Astrocyte (in vitro differentiated cells and primary cell): ENCODE measurements at regions not wholly inside any gene's neighbourhood (a gene's known extent, or its start where the extent isn't known, plus 50 kb on each side); places are given as distances from the start of the nearest gene placed in this dataset.

ENCODE experiments used
- DNase-seq: peaks from one replicate; pipeline ENCODE4 v3.0.0-alpha.2; 2010; ENCODE audit warnings: low read depth
- FAIRE-seq: peaks from 2 replicates; lab custom pipeline; 2011; peaks lifted over from hg19 to GRCh38; lab: Jason Lieb, UNC
- H2AFZ ChIP-seq: 2 replicates; pipeline ENCODE4 v1.6.0; 2012; ENCODE audit warnings: low read depth, low read length, inconsistent platforms
- H3K27ac ChIP-seq: 2 replicates; pipeline ENCODE4 v1.5.1; 2011; ENCODE audit warnings: low read depth, low read length, inconsistent platforms
- H3K27me3 ChIP-seq: 2 replicates; pipeline ENCODE4 v1.6.0; 2011; ENCODE audit warnings: low read length, inconsistent platforms; ENCODE audit not compliant: insufficient read depth
- H3K36me3 ChIP-seq: 2 replicates; pipeline ENCODE4 v1.5.1; 2011; ENCODE audit warnings: low read length, inconsistent platforms; ENCODE audit not compliant: insufficient read depth
- H3K4me1 ChIP-seq: 2 replicates; pipeline ENCODE4 v1.5.1; 2011; ENCODE audit warnings: low read length, inconsistent platforms; ENCODE audit not compliant: insufficient read depth
- H3K4me2 ChIP-seq: 2 replicates; pipeline ENCODE4 v1.6.0; 2012; ENCODE audit warnings: low read length, inconsistent platforms
- H3K4me3 ChIP-seq: 2 replicates; pipeline ENCODE4 v1.5.1; 2011; ENCODE audit warnings: low read depth, mild to moderate bottlenecking, low read length, inconsistent platforms; ENCODE audit not compliant: insufficient read depth
- H3K79me2 ChIP-seq: 2 replicates; pipeline ENCODE4 v1.6.0; 2012; ENCODE audit warnings: mild to moderate bottlenecking, low read length, inconsistent platforms; ENCODE audit not compliant: insufficient read depth
- H3K9ac ChIP-seq: 2 replicates; pipeline ENCODE4 v1.6.0; 2012; ENCODE audit warnings: mild to moderate bottlenecking, low read length, inconsistent platforms
- H3K9me3 ChIP-seq: 2 replicates; pipeline ENCODE4 v1.5.1; 2012; ENCODE audit warnings: low read depth, mild to moderate bottlenecking, low read length, inconsistent platforms; ENCODE audit not compliant: insufficient read depth
- H4K20me1 ChIP-seq: 2 replicates; pipeline ENCODE4 v1.6.0; 2012; ENCODE audit warnings: low read length, inconsistent platforms; ENCODE audit not compliant: insufficient read depth
- H3K27ac Mint-ChIP-seq: one replicate; pipeline ENCODE4 v1.8.0; 2021; ENCODE audit warnings: mild to moderate bottlenecking, mixed read lengths; ENCODE audit not compliant: unreplicated experiment
- H3K27me3 Mint-ChIP-seq: one replicate; pipeline ENCODE4 v1.8.0; 2021; ENCODE audit warnings: low read depth, mixed read lengths; ENCODE audit not compliant: unreplicated experiment
- H3K36me3 Mint-ChIP-seq: one replicate; pipeline ENCODE4 v1.8.0; 2021; ENCODE audit warnings: low read depth, mixed read lengths; ENCODE audit not compliant: unreplicated experiment
- H3K4me1 Mint-ChIP-seq: one replicate; pipeline ENCODE4 v1.8.0; 2021; ENCODE audit warnings: low read depth, mixed read lengths; ENCODE audit not compliant: unreplicated experiment
- H3K4me3 Mint-ChIP-seq: one replicate; pipeline ENCODE4 v1.8.0; 2021; ENCODE audit warnings: mild to moderate bottlenecking, moderate library complexity, mixed read lengths; ENCODE audit not compliant: unreplicated experiment
- H3K9me3 Mint-ChIP-seq: one replicate; pipeline ENCODE4 v1.8.0; 2021; ENCODE audit warnings: mild to moderate bottlenecking, mixed read lengths; ENCODE audit not compliant: unreplicated experiment
- CTCF ChIP-seq: IDR thresholded peaks from 2 replicates; pipeline ENCODE4 v1.5.1; 2011; ENCODE audit warnings: low read depth, mild to moderate bottlenecking, inconsistent platforms, low read length, moderate library complexity; ENCODE audit not compliant: insufficient read depth
- EZH2 ChIP-seq: IDR thresholded peaks from 2 replicates; pipeline ENCODE4 v1.6.1; 2012; ENCODE audit warnings: mild to moderate bottlenecking, low read length, inconsistent platforms; ENCODE audit not compliant: insufficient read depth

DNA sequence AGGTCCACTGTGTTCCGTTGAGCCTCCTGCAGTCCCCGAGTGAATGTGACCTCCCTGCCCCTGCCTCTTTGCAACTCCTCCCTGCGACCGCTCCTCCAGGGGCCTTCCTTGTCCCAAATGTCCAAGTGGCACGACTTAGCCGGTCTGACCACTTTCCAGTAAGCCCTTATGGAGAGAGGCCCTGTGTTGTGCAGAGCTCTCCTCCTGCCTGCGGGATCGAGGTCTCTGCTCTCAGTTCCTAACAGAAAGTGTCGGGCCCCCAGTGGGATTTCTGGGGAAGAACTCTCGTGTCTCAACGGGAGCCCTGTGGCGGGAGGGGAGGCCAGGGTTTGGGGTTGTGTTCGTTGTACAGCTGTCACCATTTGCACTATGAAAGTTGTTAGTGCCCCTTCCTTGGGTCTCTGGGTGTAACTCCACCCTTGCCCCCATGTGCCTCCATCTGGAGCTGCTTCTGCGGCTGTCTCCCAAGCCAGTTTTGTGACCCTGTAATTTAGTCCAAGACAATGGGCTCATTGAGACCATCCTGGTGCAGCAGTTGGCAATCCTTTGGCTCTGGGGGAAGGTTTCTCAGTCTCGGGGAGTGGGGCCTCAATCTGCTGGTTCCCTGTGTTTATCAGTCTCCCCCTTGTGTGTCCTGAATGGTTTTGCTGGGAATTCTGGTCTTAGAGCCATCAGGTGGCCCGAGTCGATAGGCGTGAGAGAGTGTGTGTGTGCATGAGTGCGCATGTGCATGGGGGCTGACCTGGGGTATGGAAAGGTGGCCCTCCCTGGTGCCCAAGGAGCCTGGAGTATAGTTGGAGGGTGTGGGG, 234.5 kb downstream of the SEC14L1 start:
- Mint-ChIP-seq H3K9me3 (no peaks in the 10 kb centered on the region), H3K27ac (peak overlapping the region; percentile 86), H3K36me3 (no peaks in the 10 kb centered on the region), H3K27me3 (no peaks in the 10 kb centered on the region), H3K4me1 (peaks cover 48% of the 10 kb centered on the region), H3K4me3 (peak overlapping the region; percentile 98)
- H3K27me3 ChIP-seq, result no peaks in the 10 kb centered on the region
- H3K36me3 ChIP-seq, result no peaks in the 10 kb centered on the region
- H3K79me2 ChIP-seq, result peaks cover 96% of the 10 kb centered on the region
- TF ChIP-seq EZH2 (no peak), CTCF (no peak)
- H3K4me3 ChIP-seq, result peak overlapping the region; percentile 91
- H3K4me1 ChIP-seq, result peaks cover 62% of the 10 kb centered on the region
- H4K20me1 ChIP-seq, result peaks cover 82% of the 10 kb centered on the region
- no peaks in the 10 kb centered on the region for H3K9me3 ChIP-seq
- H3K27ac ChIP-seq, result peak overlapping the region; percentile 86
- no peak for DNase-seq
- H3K9ac ChIP-seq, result peak overlapping the region; percentile 94
- H2AFZ ChIP-seq, result no peak overlapping the region
- no peak for FAIRE-seq
- peak overlapping the region; percentile 99 for H3K4me2 ChIP-seq

DNA sequence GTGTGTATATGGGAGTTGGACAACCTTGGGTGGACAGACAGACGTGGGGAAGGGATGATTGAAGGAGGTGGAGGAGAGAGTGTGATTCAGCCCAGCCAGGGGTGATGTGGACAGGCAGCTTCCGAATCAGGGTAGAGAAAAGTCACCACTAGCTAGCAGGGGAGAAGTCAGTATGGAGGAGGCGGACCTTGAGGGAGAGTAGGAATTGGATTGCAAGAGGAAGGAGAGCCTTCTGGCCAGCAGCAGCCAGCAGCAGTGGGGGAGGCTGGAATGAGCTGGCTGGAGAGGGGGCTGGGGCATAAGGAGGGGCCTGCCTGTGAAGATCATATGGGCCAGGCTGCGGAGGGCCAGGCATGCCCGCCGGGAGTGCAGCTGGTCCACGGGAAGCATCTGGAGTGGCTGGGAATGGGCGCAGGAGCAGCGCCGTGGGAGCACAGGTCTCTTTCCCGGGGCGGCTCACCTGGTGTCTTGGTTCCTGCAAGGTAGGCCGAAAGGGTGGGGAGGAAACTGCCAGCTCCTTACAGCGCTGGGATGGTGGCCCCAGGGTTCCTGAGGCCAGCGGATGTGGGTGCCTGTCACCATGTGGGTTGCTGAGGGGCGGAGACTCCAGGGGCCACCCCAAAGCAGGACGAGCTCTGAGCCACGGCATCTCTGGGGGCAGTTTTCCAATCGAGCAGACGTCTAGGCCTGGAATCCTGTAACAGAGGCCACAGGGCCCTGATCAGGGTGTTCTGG, 235.3 kb downstream of the SEC14L1 start:
- peak overlapping the region; percentile 94 for H3K9ac ChIP-seq
- peak overlapping the region; percentile 91 for H3K4me3 ChIP-seq
- no peaks in the 10 kb centered on the region for H3K27me3 Mint-ChIP-seq
- peaks cover 96% of the 10 kb centered on the region for H3K79me2 ChIP-seq
- peak overlapping the region; percentile 99 for H3K4me2 ChIP-seq
- no peaks in the 10 kb centered on the region for H3K9me3 ChIP-seq
- H3K27ac Mint-ChIP-seq, result peak overlapping the region; percentile 86
- H3K9me3 Mint-ChIP-seq, result no peaks in the 10 kb centered on the region
- peak; percentile 85 for DNase-seq
- H3K27me3 ChIP-seq, result no peaks in the 10 kb centered on the region
- H3K4me1 ChIP-seq, result peaks cover 60% of the 10 kb centered on the region
- H2AFZ ChIP-seq, result no peak overlapping the region
- peaks cover 86% of the 10 kb centered on the region for H4K20me1 ChIP-seq
- peak overlapping the region; percentile 98 for H3K4me3 Mint-ChIP-seq
- TF ChIP-seq EZH2, result no peak
- no peak for TF ChIP-seq CTCF
- peaks cover 43% of the 10 kb centered on the region for H3K4me1 Mint-ChIP-seq
- H3K36me3 ChIP-seq, result no peaks in the 10 kb centered on the region
- FAIRE-seq, result no peak
- H3K27ac ChIP-seq, result peak overlapping the region; percentile 86
- H3K36me3 Mint-ChIP-seq, result no peaks in the 10 kb centered on the region
